ENCODE measurements at regions not wholly inside any gene's neighbourhood (a gene's known extent, or its start where the extent isn't known, plus 50 kb on each side); places are given as distances from the start of the nearest gene placed in this dataset.
"Not testable (repeated sequence)": the region's sequence is repeated elsewhere in the genome, so short reads cannot be mapped to it uniquely, and the experiment has no call there.

GRCh38 chr2:40680547-40680946, 228.7 kb upstream of the SLC8A1 start:
- DNase-seq, result no peak
- peaks cover 0 to 13% (median 3%) of the 10 kb centered on the region in 6 donors for H3K4me1 ChIP-seq
- H3K36me3 ChIP-seq, result no peaks in the 10 kb centered on the region
- intact Hi-C loops (cut with DNase I; ENCODE audit: low total_unique reads), result no loop called here
- no peak for TF ChIP-seq POLR2A (IDR thresholded peaks at IDR 0.05)
- TF ChIP-seq POLR2AphosphoS5 (IDR thresholded peaks at IDR 0.05), result no peak
- no peak for TF ChIP-seq CTCF (IDR thresholded peaks at IDR 0.05 in 8 of 11, conservative IDR thresholded peaks at IDR 0.05 in 3 of 11)
- H3K27me3 ChIP-seq (replicated peaks in 1 of 7), result no peaks in the 10 kb centered on the region
- WGBS, 5 donors, result 10 to 17% (median 11%) methylated on average over 2 of the region's 2 CpGs
- H3K9me3 ChIP-seq, result peaks cover 0 to 13% (median 3%) of the 10 kb centered on the region in 8 donors
- H3K4me3 ChIP-seq, result peak overlapping the region in 2 of 8 donors; percentile 17 to 26
- peak overlapping the region in 3 of 8 donors; percentile 1 to 49 (median 8) for H3K27ac ChIP-seq

- H3K27me3 ChIP-seq (replicated peaks in 1 of 7), result no peaks in the 10 kb centered on the region
- peaks cover 0 to 6% (median 0%) of the 10 kb centered on the region in 8 donors for H3K9me3 ChIP-seq
- H3K4me1 ChIP-seq, result no peaks in the 10 kb centered on the region
- no peak for DNase-seq
- no peak overlapping the region for H3K27ac ChIP-seq
- H3K4me3 ChIP-seq, result no peak overlapping the region
- 81 to 89% (median 84%) methylated on average over 3 of the region's 3 CpGs for WGBS, 5 donors
- no peak for TF ChIP-seq POLR2A (IDR thresholded peaks at IDR 0.05)
- no peak for TF ChIP-seq CTCF (IDR thresholded peaks at IDR 0.05 in 8 of 11, conservative IDR thresholded peaks at IDR 0.05 in 3 of 11)
- no peak for TF ChIP-seq POLR2AphosphoS5 (IDR thresholded peaks at IDR 0.05)
- intact Hi-C loops (cut with DNase I; ENCODE audit: low total_unique reads), result no loop called here
- no peaks in the 10 kb centered on the region for H3K36me3 ChIP-seq
These were observed 238.1 kb upstream of the SLC8A1 start for GRCh38 chr2:40690036-40690435.

- Histone ChIP-seq H3K27ac (no peak overlapping the region), H3K27me3 (replicated peaks in 1 of 7) (no peaks in the 10 kb centered on the region), H3K9me3 (peaks cover 0 to 10% (median 1%) of the 10 kb centered on the region in 8 donors), H3K36me3 (no peaks in the 10 kb centered on the region), H3K4me3 (no peak overlapping the region), H3K4me1 (no peaks in the 10 kb centered on the region)
- no peak for DNase-seq
- WGBS, 5 donors, result 83 to 96% (median 91%) methylated on average over 3 of the region's 3 CpGs
- intact Hi-C loops (cut with DNase I; ENCODE audit: low total_unique reads), result no loop called here
- TF ChIP-seq CTCF (IDR thresholded peaks at IDR 0.05 in 8 of 11, conservative IDR thresholded peaks at IDR 0.05 in 3 of 11) (no peak), POLR2AphosphoS5 (IDR thresholded peaks at IDR 0.05) (no peak), POLR2A (IDR thresholded peaks at IDR 0.05) (no peak)
These were observed 238.6 kb upstream of the SLC8A1 start for GRCh38 chr2:40690525-40690924.

- Histone ChIP-seq H3K36me3 (no peaks in the 10 kb centered on the region), H3K4me1 (no peaks in the 10 kb centered on the region), H3K4me3 (no peak overlapping the region), H3K9me3 (peaks cover 0 to 4% (median under 1%) of the 10 kb centered on the region in 8 donors), H3K27me3 (replicated peaks in 1 of 7) (no peaks in the 10 kb centered on the region), H3K27ac (no peak overlapping the region)
- no peak for DNase-seq
- intact Hi-C loops (cut with DNase I; ENCODE audit: low total_unique reads), result no loop called here
- TF ChIP-seq POLR2AphosphoS5 (IDR thresholded peaks at IDR 0.05), result no peak
- no peak for TF ChIP-seq POLR2A (IDR thresholded peaks at IDR 0.05)
- TF ChIP-seq CTCF (IDR thresholded peaks at IDR 0.05 in 8 of 11, conservative IDR thresholded peaks at IDR 0.05 in 3 of 11), result no peak
- WGBS, 5 donors, result 55 to 66% (median 65%) methylated on average over 5 of the region's 5 CpGs
These were observed 248.5 kb upstream of the SLC8A1 start for GRCh38 chr2:40700231-40700954.

- H3K36me3 ChIP-seq; DNase-seq; H3K4me1 ChIP-seq; H3K9me3 ChIP-seq; H3K4me3 ChIP-seq; intact Hi-C loops (cut with DNase I; ENCODE audit: low total_unique reads); H3K27ac ChIP-seq; H3K27me3 ChIP-seq (replicated peaks in 1 of 7): not testable (repeated sequence)
- WGBS, 5 donors, result 69 to 76% (median 72%) methylated on average over 5 to 7 of the region's 7 CpGs
These were observed 260.5 kb upstream of the SLC8A1 start for GRCh38 chr2:40712197-40712894.
